Uterus (tissue), 2 donors: ENCODE measurements at regions not wholly inside any gene's neighbourhood (a gene's known extent, or its start where the extent isn't known, plus 50 kb on each side); places are given as distances from the start of the nearest gene placed in this dataset.

ENCODE experiments used
- POLR2A ChIP-seq, 2 donors: fragments of 450-650 bp; IDR thresholded peaks; one replicate each; pipeline ENCODE4 v1.6.1; 2016; ENCODE audit warnings: antibody characterized with exemption in 2 of 2, mild to moderate bottlenecking in 1 of 2, moderate library complexity in 1 of 2
- TF ChIP-seq, protein P1 (sequence below), 4 experiments: fragments of 200-600 bp in 2 of 4; fragments of 450-650 bp in 2 of 4; sonication (generic) in 2 of 4; IDR thresholded peaks; one replicate each; pipeline ENCODE4 v1.5.1; 2016 to 2019; ENCODE audit warnings: antibody characterized with exemption in 4 of 4, mild to moderate bottlenecking in 2 of 4, moderate library complexity in 1 of 4

DNA sequence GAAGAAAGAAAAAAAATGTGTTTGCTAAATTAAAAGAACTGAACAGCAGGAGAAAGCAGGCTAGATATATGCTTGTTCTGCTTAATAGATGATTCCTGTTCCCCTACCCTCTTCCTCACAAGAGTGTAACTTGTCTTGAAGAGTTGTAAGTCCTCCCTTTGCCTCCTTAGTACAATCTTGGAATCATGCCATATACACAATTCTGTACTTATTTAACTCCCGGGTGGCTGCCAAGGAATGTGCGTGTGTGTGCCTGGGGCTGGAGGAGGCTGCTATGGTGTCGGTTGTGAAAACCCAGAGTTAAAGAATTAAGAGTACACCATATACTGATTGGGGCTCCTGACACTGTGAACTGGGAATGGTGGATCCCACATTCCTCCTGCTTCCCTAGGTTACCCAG is 194.2 kb downstream of the SIPA1L2 start:
- TF ChIP-seq, protein P1, sequence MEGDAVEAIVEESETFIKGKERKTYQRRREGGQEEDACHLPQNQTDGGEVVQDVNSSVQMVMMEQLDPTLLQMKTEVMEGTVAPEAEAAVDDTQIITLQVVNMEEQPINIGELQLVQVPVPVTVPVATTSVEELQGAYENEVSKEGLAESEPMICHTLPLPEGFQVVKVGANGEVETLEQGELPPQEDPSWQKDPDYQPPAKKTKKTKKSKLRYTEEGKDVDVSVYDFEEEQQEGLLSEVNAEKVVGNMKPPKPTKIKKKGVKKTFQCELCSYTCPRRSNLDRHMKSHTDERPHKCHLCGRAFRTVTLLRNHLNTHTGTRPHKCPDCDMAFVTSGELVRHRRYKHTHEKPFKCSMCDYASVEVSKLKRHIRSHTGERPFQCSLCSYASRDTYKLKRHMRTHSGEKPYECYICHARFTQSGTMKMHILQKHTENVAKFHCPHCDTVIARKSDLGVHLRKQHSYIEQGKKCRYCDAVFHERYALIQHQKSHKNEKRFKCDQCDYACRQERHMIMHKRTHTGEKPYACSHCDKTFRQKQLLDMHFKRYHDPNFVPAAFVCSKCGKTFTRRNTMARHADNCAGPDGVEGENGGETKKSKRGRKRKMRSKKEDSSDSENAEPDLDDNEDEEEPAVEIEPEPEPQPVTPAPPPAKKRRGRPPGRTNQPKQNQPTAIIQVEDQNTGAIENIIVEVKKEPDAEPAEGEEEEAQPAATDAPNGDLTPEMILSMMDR (IDR thresholded peaks at IDR 0.05) = no peak
- no peak for TF ChIP-seq POLR2A (IDR thresholded peaks at IDR 0.05)
